ENCODE measurements at regions not wholly inside any gene's neighbourhood (a gene's known extent, or its start where the extent isn't known, plus 50 kb on each side); places are given as distances from the start of the nearest gene placed in this dataset.

- TF ChIP-seq GATA3 (IDR thresholded peaks at IDR 0.05; ENCODE audit: low read depth, low read length) (no peak), GATA2 (IDR thresholded peaks at IDR 0.05; ENCODE audit: low read depth, low read length) (no peak)
Measured at GRCh38 chr10:33016988-33017387, 59.0 kb upstream of the ITGB1 start.

Data from SH-SY5Y (cell line).